Hepatocyte (in vitro differentiated cells): ENCODE measurements at regions not wholly inside any gene's neighbourhood (a gene's known extent, or its start where the extent isn't known, plus 50 kb on each side); places are given as distances from the start of the nearest gene placed in this dataset.

Source experiments
- EZH2 ChIP-seq: fragments of 200-600 bp; sonication (generic); IDR thresholded peaks from 2 replicates; pipeline ENCODE4 v1.6.1; 2016; ENCODE audit warnings: antibody characterized with exemption, mild to moderate bottlenecking, borderline replicate concordance
- EZH2phosphoT487 ChIP-seq: fragments of 200-600 bp; sonication (generic); IDR thresholded peaks from one replicate; pipeline ENCODE4 v1.6.1; 2018; ENCODE audit warnings: antibody characterized with exemption, mild to moderate bottlenecking, low read depth, moderate library complexity; ENCODE audit not compliant: unreplicated experiment, severe bottlenecking
- TF ChIP-seq, protein P1 (sequence below): fragments of 200-600 bp; sonication (generic); IDR thresholded peaks from 2 replicates; pipeline ENCODE4 v1.5.1; 2016; ENCODE audit warnings: antibody characterized with exemption, mild to moderate bottlenecking; ENCODE audit not compliant: poor library complexity

DNA sequence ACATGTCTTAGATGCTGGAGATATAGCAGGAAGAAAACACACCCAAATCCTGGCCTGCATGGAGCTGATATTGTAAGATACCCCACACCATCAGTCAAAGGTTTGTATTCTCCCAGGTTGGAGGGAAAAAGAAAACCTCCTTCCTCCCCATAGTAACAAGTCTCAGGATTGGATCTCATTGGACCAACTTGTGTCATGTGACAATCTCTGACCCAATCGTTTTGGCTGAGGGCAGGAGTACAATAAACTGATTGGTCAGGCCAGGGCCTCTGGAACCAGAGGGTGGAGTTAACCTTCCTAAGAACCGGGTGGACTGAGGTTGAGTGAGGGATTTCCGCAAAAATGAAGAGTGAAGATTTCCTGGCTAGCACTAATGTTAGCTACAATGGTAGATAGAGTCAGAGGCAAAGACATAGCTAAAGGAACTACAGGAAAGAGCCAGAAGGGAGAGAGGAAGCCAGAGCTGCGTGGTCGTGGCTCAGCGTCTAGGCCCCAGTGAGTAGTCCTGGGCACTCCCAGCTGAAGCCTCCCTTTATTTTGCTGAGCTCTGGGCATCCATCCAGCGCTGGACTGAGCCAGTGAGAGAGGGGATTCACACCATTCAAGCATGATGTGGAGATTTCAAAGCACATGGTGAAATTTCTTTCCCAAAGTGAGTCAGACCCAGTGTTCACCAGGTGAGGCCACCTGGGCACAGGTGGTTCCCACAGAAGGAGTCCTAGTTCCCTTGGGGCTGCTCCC, 219.9 kb downstream of the AACS start:
- TF ChIP-seq, protein P1, sequence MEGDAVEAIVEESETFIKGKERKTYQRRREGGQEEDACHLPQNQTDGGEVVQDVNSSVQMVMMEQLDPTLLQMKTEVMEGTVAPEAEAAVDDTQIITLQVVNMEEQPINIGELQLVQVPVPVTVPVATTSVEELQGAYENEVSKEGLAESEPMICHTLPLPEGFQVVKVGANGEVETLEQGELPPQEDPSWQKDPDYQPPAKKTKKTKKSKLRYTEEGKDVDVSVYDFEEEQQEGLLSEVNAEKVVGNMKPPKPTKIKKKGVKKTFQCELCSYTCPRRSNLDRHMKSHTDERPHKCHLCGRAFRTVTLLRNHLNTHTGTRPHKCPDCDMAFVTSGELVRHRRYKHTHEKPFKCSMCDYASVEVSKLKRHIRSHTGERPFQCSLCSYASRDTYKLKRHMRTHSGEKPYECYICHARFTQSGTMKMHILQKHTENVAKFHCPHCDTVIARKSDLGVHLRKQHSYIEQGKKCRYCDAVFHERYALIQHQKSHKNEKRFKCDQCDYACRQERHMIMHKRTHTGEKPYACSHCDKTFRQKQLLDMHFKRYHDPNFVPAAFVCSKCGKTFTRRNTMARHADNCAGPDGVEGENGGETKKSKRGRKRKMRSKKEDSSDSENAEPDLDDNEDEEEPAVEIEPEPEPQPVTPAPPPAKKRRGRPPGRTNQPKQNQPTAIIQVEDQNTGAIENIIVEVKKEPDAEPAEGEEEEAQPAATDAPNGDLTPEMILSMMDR, result no peak
- TF ChIP-seq EZH2phosphoT487 (no peak), EZH2 (no peak)
